Fibroblast of skin of scalp (primary cell): ENCODE measurements at regions not wholly inside any gene's neighbourhood (a gene's known extent, or its start where the extent isn't known, plus 50 kb on each side); places are given as distances from the start of the nearest gene placed in this dataset.

Experiments used
- DNase-seq: peaks from one replicate; pipeline ENCODE4 v3.0.0-alpha.2; 2013

DNA sequence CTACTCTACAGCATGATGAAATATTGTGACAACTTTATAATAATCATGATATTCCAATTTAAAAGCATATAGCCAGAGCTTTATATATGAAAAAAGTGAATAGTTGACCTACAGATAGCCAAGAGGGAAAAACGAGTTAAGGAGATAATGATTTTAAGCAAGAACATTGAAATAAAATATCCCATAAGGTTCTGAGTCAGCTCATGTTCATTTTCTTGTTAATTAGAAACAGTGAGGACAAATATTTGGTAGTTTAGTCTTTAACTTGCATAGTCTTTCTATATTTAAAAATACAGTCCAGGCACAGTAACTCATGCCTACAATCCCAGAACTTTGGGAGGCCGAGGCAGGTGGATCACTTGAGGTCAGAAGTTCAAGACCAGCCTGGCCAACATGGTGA is 55.8 kb upstream of the CDH6 start:
- DNase-seq, result peak; percentile 36

DNA sequence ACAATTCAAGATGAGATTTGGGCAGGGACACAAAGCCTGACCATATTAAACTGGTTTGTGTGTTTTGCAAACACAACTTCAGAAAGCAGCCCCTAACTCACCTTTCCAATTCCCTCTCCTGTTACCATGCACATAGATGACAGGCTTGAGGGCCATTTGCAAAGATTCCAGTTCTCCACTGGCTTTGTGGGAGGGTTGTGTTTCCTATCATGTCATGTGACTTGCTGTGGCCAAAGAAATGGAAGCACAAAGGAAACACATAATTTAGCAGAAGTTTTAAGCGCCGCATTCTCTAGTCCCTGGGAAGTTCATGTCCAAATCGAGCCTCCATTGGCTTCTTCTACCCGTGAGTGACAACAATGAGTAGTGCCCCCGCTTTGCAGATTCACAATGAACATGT is 57.9 kb upstream of the CDH6 start:
- DNase-seq, result no peak

DNA sequence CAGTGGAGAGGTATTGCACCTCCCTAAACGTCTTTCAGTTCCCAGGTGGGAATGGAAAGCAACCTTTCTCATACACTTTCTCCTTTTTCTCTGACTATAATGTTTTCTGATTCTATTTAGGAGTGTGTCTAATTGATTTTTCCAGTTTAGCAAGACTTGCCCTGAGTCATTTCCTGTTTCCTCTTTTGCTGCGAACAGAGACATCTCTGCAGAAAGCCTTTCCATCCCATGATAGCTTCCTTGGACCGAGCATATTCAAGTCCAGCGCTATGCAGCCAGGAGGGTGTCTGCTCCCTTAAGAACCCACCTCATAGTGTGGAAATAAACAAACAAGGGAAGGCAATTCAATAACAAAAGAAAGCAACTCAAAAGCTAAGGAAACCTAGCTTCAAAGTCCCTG is 60.0 kb upstream of the CDH6 start:
- DNase-seq, result peak; percentile 21

DNA sequence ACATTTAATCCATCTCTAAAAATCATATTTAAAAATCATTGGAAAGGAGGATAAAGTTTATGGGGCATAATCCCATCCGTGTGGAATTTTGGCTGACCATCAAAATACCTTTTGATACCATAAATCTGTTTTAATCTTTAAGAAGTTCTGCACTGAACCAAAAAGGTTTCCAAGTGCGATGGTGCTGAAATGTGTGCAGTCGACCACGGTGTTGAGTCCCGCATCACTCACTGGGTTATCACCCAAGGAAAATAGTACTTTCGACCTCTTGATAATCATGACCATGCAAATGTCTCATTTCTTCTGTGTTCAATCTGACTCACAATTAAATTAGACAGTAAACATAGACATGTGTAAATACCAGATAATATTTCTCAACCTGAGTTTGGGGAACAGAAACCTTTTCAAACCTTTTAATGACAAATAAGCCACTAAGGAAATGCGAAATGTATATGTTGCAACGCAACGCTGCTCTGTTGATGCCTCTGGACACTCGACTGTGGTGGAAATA is 62.0 kb upstream of the CDH6 start:
- no peak for DNase-seq

DNA sequence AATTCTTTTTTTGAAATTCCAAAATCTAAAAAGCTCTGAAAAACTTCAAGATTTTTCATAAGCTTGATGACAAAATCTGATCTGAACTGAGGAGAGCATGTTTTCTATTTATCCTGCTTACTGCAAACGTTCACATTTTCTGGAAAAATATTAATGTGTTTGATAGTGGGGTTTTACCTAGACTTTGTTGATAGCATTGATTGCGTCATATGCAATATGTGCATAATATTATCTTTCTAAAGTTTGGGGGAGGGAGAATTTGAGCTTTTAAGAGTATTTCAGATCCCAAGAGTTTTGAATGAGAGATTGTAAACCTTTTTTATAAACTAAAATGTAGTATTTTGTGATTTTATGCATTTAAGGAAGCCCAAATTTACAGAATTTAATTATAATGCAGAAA is 62.8 kb upstream of the CDH6 start:
- DNase-seq, result no peak

DNA sequence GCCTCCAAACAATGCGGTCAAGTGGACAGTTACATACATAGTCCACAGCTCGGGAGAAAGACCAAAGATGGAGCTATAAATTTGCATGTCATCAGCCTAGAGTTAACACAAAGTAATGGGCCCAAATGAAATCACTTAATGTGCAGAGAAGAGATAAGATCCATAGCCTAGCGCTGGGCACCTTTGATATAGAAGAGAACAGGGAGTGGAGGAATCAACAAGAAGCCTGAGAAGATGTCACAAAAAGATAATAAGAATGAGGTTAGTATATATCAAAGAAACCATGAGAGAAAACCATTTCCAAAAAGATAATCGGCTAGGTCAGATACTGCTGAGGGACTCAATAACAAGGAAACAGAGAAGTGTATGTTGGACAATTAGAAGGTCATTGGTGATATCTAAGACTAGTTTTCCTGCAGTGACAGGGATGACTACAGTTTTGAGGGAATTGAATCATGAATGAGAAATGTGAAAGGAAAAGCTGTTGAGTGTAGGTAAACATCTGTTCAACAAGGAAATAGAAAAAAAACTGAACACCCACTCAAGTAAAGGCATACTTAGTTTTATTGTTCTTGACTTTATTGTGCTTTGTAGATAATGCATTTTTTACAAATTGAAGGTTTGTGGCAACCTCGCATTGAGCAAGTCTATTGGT is 68.7 kb upstream of the CDH6 start:
- DNase-seq, result no peak

DNA sequence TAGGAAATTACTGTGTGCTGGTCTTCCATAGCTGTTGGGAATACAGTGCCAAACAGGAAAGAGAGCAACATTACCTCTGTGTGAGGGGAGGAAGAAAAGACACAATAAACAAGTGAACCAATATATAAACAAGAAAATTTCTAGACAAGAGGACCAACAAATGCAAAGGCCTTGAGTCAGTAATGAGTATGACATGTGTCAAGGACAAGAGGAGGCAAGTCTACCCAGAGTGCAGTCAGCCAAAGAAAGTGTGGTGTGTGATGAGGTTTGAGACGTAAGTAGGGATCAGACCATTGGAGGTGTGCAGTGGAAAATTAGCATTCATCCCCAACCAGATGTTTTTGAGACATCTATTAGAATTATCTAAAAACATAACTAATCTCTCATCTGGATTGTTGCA is 69.5 kb upstream of the CDH6 start:
- no peak for DNase-seq

DNA sequence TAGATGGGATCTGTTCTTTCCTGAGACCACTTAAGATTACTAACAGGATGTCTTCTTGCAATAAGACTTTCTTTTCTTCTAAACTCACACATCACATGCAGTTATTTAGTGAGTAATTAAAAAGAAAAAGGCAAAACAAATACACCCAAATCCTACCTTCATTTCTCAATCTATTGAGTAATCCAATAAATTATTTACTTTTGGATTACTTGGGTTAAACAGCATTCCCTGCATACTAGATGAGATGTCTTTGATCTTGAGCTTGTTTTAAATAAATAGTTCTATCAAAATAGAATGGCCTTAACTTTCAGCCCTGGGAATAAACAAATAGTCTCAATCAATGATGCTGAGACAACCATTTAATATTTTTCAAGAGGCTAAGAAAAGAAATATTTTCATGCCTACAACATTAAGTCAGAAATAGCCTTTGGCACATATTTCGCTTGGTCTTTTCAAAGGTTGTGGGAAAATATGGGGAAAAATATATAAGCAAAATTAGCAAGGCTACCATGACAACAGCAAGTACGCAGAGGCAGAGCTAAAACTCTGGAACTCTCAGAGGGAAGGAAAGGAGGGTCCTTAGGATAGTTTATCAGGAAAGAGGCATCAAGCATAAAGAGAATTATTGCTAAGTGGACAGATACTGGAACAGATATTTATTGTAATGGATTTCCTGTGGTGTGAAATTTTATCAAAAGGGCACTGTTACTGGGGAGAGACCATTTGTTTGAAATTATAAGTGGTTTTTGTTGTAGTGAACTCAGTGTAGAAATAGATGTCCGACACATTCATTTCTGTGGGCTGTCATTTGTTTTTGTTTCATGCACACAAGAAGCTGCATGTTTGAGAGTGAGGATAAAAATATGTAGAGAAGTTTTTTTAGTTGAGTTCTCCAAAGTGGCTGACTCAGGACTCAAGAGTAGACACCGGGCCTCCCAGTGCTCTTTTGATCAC is 70.2 kb upstream of the CDH6 start:
- peak; percentile 80 for DNase-seq

DNA sequence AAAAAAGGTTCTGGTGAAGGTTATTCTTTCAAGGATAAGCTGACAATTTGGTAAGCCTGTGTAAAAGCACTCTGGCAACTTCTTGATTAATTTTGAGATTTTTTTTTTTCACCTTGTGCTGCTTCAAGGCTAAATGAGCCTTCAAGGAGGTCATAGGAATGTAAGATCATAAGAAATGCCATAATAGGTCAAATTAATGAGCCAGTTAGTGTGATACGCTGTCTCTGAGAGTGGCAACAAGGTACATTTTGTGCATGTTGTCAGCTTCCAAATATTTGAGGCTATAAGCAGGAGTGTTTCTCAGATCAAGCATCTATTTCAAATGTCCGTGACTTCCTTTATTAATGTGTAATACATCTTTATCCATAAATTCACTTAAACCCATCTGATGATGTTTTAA is 72.3 kb upstream of the CDH6 start:
- no peak for DNase-seq

DNA sequence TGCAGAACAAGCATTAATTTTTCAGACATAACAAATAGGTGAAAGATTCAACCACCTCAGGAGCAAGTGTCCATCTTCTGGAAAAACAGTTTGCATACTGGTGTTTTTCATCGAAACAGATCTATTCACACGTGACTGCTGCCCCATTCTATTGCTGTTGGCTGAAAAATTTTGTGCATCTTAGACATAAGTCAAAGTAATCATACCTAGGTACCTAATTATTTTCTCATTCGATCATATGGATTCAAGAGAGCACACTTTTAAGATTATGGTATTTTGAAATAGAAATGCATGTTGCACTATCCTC is 72.9 kb upstream of the CDH6 start:
- no peak for DNase-seq

DNA sequence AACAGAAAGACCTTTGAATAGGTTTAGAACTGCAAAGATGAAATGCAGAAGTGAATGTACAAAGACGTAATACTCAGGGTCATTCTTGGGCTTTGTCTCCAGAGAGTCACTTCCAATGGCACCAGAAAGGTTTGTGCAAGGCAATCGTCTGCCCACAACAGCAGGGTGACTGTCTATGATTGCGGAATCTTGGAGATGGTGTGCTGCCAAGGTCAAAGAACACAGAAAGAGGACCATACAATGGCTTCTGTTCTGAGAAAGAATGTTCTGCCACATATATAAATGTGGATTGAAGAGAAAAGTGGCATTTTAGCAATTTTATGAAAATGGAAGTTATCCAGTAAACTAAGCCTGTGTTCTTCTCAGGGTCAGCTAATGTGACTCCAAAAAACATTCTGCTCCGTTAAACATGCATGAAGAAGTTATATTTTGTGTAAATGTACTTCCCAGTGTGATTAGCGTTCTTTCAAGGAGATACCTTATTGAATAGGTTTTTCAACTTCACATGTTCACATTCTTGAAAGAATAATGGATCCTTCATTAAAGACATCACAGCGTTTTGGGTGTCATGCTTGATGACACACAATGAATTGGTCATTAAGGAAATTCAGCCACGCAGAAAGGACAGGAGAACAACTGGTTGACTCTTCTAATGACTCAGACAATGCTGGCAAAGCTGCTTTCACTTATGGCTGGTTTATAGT is 73.4 kb upstream of the CDH6 start:
- DNase-seq, result no peak

DNA sequence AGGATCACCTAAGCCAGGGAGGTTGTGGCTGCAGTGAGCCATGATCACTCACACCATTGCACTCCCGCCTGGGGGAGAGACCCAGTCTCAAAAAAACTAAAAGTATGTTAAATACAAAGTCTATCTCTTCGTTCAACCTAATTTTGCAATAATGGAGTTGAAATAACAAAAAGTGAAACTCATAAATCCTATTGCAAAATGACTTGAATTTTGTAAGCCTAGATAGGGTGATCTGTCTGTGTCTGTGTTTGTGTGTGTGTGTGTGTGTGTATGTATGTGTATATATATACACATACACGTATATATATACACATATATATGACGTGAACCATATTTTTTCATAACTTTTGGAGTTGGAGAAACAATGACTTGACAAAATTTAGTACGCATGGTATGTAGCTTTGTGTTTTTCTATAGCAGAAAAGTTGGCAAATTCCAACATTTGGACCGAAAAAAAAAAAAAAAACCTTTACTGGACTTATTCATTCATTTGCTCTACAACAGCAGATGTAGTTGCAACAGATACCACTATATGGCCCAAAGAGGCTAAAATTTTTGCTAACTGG is 76.9 kb upstream of the CDH6 start:
- no peak for DNase-seq

DNA sequence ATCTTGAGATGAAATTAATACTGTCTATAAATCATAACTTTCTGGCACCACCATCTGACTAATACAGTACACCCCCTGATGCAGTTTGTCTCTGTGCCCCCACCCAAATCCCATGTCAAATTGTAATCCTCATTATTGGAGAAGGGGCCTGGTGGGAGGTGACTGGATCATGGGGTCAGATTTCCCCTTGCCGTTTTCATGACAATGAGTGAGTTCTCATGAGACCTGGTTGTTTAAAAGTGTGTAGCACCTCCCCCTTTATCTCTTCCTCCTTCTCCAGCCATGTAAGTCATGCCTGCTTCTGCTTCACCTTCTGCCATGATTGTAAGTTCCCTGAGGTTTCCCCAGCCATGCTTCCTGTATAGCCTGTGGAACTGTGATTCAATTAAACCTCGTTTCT is 78.7 kb upstream of the CDH6 start:
- no peak for DNase-seq

DNA sequence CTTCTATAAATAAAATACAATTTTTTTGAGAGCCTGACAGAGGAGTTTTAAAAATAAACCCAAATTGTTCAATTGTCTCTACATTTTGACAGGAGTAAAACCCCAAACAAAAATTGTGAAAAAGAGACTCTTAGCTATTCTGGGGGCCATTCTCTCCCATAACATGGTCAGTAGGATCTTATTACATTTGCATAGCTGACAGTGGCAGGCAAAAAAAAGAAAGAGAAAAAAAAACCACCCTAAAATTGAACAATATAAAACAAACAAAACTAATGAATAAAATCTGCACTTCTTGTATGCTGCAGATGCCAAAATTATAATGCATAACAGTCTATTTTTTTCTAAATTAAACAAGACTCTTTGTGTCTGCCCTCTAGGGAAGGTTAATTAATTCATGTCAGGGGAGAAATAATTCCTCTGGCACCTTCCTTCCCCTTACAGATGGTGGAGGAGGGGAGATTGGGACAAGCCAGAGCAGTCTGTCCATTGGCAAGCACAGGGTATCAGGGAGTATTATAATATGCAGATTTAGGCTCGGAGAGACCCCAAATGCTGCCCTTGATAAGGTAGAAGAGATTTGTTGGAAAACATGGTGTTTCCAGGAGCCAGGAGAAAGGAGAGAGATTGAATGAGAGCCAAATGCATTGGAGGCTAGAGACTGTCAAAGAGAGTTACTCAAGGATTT is 79.7 kb upstream of the CDH6 start:
- DNase-seq, result no peak

DNA sequence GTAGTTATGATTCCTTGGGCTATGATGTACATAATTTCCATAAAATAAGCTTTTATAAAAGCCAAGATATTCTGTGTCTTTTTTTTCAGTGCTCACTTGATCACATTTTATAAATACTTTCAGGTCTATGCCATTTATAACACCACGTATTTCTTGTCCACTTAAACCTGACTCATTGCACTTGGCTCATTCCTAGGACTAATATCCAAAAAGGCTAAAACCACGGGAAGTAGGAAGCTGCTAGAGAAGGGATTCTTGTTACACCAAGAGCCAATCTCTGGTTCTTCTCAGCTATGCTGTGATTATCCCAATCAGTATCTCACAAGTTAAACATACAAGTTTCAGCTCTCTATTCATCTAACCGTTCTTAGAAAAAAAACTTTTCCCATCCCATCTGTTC is 80.4 kb upstream of the CDH6 start:
- DNase-seq, result peak; percentile 85

DNA sequence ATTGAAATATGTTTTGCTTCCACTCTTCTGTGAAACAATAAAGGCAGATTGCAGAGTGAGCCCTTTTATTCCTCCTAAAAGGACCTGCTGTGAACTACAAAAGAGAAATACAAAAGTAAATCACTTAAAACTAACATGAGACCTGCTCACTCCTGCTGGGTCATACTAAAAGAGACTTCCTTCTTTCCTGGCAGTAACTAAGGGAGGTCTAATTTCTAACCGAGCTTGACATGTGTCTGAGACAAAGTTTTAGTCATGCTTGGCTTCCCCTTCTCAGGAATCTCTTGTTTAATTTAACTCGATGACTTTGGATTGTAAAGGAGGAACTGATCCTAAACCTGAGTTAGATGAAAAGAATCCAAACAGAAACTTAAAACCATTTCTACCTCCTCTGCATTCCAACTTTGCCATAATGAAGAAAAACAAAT is 86.4 kb upstream of the CDH6 start:
- DNase-seq, result peak; percentile 20

DNA sequence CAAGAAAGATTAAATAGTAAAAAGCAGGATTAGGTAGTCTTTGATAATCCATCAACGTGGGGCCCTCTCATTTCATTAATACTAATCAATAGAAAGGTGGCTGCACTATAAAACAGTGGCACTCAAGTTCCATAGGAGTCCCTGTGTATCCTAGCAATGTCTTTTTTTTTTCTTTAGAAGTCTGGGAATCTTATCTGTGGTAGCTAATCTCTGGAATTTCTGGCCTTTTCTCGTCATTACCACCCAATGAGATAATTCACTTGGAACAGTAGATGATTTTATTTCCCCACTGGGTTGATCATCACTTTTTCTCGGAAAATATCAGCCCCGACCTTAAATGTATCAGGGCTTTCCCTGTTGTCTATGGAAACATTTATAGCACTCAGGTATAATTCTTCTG is 86.8 kb upstream of the CDH6 start:
- DNase-seq, result peak; percentile 26

DNA sequence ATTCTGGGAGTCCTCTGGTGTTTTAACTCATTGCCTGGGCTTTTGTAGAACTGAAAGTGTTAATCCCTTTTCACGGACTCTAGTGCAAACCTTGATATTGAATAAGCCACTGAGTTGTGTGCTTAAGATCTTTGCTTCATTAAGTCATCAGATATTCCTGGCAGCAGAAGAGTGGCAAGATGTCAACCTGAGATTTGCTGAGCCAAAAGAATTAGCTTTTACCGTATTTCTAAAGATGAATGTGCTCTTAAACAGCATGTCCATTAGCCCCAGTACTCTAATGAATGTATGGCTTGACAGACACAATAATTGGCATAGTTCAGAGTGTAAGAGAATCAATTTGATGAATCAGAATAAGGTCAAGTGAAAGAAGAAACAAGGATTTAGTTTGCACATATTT is 87.2 kb upstream of the CDH6 start:
- DNase-seq, result no peak

DNA sequence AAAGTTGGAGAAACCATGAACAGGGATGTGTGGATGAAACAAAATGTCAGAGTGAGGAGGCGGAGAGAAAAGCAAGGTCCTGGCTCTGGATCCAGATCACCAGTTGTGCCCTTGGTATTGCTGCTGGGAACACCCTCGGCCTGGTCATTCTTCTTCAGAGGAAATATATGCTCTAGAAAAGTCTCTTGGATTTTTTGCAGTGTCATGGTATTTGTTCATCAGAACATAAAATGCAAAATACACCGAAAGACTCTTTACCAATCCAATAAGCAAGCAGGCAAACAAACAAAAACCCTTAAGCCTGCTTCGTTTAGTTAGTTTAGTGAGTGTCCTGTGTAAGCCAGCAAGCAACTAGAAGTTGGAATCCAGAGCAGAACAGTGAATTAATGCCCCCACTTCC is 88.7 kb upstream of the CDH6 start:
- DNase-seq, result no peak

DNA sequence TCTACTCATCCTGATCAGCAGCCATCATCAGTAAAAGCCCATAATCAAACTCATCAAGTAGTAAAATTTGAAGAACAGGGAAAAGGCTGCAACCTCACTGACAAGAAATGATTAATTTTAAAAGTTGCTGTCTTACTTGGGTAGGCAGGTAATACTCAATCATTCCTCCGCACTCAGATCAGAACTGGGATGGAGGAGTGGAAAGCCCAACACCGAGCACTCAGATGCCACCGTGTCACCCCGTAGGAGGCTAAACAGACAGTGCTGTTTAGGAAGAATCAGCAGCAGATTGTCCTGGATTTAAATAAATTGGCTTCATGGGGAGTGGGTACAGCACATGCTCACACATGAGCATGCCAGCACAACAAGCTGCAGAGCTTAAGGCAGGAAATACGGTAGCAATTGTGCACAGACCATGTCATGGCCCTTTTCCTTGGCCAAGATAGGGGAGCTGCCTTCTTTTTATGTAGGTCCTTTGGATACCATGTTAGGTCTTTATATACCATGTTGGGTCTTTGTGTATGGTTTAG is 92.6 kb upstream of the CDH6 start:
- no peak for DNase-seq

DNA sequence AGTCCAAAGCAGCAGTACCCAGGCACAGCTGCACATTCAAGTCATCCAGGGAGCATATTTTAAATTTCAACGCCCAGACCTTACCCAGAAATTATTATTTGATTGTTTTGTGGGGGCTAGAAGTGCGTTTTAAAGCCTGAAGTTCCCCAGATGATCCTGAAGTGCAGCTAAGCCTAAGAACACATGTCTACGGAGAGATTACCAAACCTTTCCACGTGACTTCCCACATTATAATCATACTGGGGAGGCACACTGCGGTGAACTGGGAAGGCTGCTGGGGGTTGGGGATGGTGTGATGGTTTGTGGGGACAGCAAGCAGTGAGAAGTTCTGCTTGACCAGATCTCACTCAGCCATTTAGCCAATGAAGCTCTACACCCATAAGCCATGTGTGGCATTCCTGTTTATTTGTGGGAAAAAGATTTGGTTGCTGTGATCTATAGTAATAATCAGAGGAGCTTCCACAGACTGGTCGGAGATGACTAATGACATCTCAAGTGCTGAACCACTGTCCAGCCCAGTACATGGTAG is 93.4 kb upstream of the CDH6 start:
- DNase-seq, result no peak

DNA sequence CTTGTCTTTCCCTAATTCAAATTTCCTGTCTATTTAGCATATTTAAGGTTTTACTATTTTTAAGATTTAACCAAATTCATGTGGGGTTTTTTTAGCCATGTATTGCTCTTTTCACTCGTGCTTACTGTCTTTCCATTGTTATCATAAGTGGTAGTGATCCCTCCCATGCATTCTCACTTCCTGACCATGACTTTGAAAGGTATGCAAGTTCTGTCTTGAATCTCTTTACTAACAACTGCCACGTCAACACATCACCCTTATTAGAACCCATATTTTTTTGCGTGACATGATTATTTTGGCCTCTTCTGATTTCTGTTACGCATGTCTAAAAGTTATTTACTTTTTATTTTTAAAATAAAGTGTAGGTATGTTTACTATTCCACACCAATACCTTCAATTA is 94.7 kb upstream of the CDH6 start:
- DNase-seq, result no peak
